ENCODE measurements at regions not wholly inside any gene's neighbourhood (a gene's known extent, or its start where the extent isn't known, plus 50 kb on each side); places are given as distances from the start of the nearest gene placed in this dataset.
"Not testable (repeated sequence)": the region's sequence is repeated elsewhere in the genome, so short reads cannot be mapped to it uniquely, and the experiment has no call there.

DNA sequence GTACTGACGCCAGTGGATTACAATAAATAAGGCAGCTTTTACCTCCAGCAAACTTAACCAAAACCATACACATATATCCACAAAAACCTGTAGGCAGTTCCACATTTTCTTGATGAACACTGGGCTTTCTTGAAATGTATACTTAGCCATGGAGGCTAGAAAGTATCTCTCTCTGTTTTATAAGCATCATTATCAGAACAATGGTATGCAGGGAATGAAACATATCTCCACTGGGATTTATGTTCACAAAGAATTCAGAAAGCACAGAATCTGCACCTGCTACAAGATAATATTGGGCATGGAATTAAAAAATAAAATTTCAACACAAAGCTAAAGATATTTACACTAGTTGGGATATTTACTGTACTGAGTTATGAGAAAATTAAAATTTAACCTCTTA, 126.1 kb upstream of the RASA1 start:
- TF ChIP-seq, protein P1, sequence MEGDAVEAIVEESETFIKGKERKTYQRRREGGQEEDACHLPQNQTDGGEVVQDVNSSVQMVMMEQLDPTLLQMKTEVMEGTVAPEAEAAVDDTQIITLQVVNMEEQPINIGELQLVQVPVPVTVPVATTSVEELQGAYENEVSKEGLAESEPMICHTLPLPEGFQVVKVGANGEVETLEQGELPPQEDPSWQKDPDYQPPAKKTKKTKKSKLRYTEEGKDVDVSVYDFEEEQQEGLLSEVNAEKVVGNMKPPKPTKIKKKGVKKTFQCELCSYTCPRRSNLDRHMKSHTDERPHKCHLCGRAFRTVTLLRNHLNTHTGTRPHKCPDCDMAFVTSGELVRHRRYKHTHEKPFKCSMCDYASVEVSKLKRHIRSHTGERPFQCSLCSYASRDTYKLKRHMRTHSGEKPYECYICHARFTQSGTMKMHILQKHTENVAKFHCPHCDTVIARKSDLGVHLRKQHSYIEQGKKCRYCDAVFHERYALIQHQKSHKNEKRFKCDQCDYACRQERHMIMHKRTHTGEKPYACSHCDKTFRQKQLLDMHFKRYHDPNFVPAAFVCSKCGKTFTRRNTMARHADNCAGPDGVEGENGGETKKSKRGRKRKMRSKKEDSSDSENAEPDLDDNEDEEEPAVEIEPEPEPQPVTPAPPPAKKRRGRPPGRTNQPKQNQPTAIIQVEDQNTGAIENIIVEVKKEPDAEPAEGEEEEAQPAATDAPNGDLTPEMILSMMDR (conservative IDR thresholded peaks at IDR 0.05) = no peak
- no peak for TF ChIP-seq ZFX (IDR thresholded peaks at IDR 0.05)
- no peak overlapping the region for H3K27ac ChIP-seq

- H3K27ac ChIP-seq = not testable (repeated sequence)
These were observed 121.8 kb upstream of the RASA1 start for GRCh38 chr5:87145853-87146252.

GRCh38 chr5:87147441-87147840, 120.2 kb upstream of the RASA1 start:
- no peak overlapping the region for H3K27ac ChIP-seq
- TF ChIP-seq ZFX (IDR thresholded peaks at IDR 0.05) = no peak
- TF ChIP-seq, protein P1 (conservative IDR thresholded peaks at IDR 0.05) = no peak

DNA sequence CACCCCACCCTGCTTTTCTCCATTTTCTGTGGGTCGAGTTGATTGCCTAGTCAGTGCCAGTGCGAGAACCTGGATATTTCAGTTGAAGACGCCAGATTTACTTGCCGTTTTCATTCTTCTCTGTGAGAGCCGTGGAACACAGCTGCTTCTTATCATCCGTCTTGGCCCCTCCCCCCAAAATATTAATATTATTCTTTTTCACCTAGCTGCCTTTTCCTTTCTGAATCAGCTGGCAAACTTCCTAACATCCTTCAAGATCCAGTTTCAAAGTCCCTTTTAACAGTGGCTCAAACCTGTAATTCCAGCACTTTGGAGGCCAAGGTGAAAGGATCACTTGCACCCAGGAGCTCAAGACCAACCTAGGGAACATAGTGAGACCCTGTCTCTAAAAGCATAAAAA, 117.1 kb upstream of the RASA1 start:
- TF ChIP-seq ZFX (IDR thresholded peaks at IDR 0.05) = no peak
- TF ChIP-seq, protein P1 (conservative IDR thresholded peaks at IDR 0.05) = no peak
- H3K27ac ChIP-seq = no peak overlapping the region

DNA sequence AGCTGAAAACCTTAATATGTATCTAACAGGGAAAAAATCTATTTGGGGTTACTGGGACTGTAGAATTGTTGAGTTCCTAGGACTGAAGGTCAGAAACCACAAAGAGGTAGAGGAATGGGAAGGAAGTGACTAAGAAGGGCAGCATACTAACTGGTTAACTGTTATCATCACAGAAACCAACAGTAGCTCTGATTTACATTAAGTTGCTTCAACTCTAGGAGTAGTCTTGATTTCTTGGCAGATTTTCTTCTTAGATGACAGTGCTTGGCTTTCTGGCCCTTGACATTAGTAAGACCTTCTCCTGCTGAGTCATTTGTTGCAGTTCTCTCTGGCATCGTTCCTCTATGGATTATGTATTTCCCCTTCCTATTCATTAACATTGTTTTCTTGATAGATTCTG, 116.1 kb upstream of the RASA1 start:
- no peak for TF ChIP-seq ZFX (IDR thresholded peaks at IDR 0.05)
- TF ChIP-seq, protein P1 (conservative IDR thresholded peaks at IDR 0.05) = no peak
- H3K27ac ChIP-seq = no peak overlapping the region

GRCh38 chr5:87152886-87153285, 114.8 kb upstream of the RASA1 start:
- no peak overlapping the region for H3K27ac ChIP-seq
- TF ChIP-seq, protein P1 (conservative IDR thresholded peaks at IDR 0.05) = no peak
- no peak for TF ChIP-seq ZFX (IDR thresholded peaks at IDR 0.05)

DNA sequence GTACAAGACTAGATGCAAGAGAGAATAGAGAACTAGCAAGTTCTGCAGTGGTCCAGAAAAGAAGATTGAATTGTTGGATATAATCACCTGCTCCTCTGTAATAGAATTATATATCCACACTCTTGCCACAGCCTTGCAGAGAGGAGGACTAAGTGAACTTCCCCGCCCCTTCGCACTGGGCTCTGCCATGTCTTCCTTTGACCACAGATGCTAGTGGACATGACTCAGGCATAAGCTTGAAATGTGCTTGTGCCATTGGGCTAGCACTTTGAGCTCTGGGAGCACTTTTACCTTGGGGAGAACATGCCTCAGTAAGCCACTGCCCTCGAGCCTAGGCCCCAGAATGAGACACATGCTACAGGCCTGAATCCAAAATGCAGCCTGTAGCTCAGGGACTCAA, 113.5 kb upstream of the RASA1 start:
- H3K27ac ChIP-seq = no peak overlapping the region
- TF ChIP-seq ZFX (IDR thresholded peaks at IDR 0.05) = no peak

- TF ChIP-seq, protein P1 (conservative IDR thresholded peaks at IDR 0.05) = no peak
- no peak for TF ChIP-seq ZFX (IDR thresholded peaks at IDR 0.05)
- no peak overlapping the region for H3K27ac ChIP-seq
These were observed 112.6 kb upstream of the RASA1 start for GRCh38 chr5:87155106-87155505.

DNA sequence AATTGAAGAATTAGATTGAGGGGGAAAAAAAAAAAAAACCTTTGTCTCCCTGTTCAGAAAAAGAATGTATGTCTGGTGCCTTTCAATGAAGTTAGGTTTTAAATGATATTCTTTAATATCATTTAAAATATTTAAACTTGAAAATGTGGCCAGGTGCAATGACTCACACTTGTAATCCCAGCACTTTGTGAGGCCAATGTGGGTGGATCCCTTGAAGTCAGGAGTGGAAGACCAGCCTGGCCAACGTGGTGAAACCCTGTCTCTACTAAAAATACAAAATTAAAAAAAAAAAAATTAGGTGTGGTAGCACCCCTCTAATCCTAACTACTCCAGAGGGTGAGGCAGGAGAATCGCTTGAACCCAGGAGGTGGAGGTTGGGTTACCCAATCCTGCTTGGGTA, 111.1 kb upstream of the RASA1 start:
- no peak overlapping the region for H3K27ac ChIP-seq
- TF ChIP-seq, protein P1 (conservative IDR thresholded peaks at IDR 0.05) = no peak
- no peak for TF ChIP-seq ZFX (IDR thresholded peaks at IDR 0.05)
